Naive B cell (primary cell): ENCODE measurements at regions not wholly inside any gene's neighbourhood (a gene's known extent, or its start where the extent isn't known, plus 50 kb on each side); places are given as distances from the start of the nearest gene placed in this dataset.

Experiments
- ATAC-seq, 2 donors: fragments of 150-1000 bp; cut with Tn5 transposase; 2 replicates each; pipeline ENCODE4 v1.10.0; 2021; ENCODE audit warnings: low read depth in 2 of 2, mild to moderate bottlenecking in 2 of 2, moderate library complexity in 2 of 2
- DNase-seq: peaks from one replicate; pipeline ENCODE4 v3.0.0; 2022
- H3K27ac Mint-ChIP-seq, 6 donors: one replicate each; pipeline ENCODE4 v1.8.0; 2020 to 2022; ENCODE audit warnings: mild to moderate bottlenecking in 6 of 6, mixed read lengths in 6 of 6, moderate library complexity in 5 of 6, inconsistent platforms in 2 of 6
- H3K27me3 Mint-ChIP-seq, 3 donors: one replicate each; pipeline ENCODE4 v1.8.0; 2021 to 2022; ENCODE audit warnings: mixed read lengths in 3 of 3, mild to moderate bottlenecking in 1 of 3
- H3K36me3 Mint-ChIP-seq, 2 donors: one replicate each; pipeline ENCODE4 v1.8.0; 2020 to 2022; ENCODE audit warnings: mixed read lengths in 2 of 2, inconsistent platforms in 1 of 2, mild to moderate bottlenecking in 1 of 2
- H3K4me1 Mint-ChIP-seq, 3 donors: one replicate each; pipeline ENCODE4 v1.8.0; 2020 to 2022; ENCODE audit warnings: mixed read lengths in 3 of 3, inconsistent platforms in 1 of 3, mild to moderate bottlenecking in 1 of 3, moderate library complexity in 1 of 3
- H3K4me3 Mint-ChIP-seq, 8 donors: one replicate each; pipeline ENCODE4 v1.8.0; 2020 to 2022; ENCODE audit warnings: mild to moderate bottlenecking in 8 of 8, mixed read lengths in 8 of 8, moderate library complexity in 8 of 8, inconsistent platforms in 2 of 8
- H3K9me3 Mint-ChIP-seq, 7 donors: one replicate each; pipeline ENCODE4 v1.8.0; 2020 to 2022; ENCODE audit warnings: mixed read lengths in 7 of 7, mild to moderate bottlenecking in 5 of 7, inconsistent platforms in 2 of 7, moderate library complexity in 1 of 7

- H3K9me3 Mint-ChIP-seq: no peaks in the 10 kb centered on the region
- no peaks in the 10 kb centered on the region for H3K4me1 Mint-ChIP-seq
- no peaks in the 10 kb centered on the region for H3K36me3 Mint-ChIP-seq
- peaks cover 0 to 21% (median 16%) of the 10 kb centered on the region in 3 donors for H3K27me3 Mint-ChIP-seq
- no peak overlapping the region for H3K27ac Mint-ChIP-seq
- no peak for DNase-seq
- H3K4me3 Mint-ChIP-seq: no peak overlapping the region
- no peak for ATAC-seq
These were observed 471.6 kb upstream of the AKR1E2 start for GRCh38 chr10:4354382-4354812.

- ATAC-seq (no peak), DNase-seq (no peak)
- no peaks in the 10 kb centered on the region for H3K9me3 Mint-ChIP-seq
- peaks cover 0 to 21% (median 16%) of the 10 kb centered on the region in 3 donors for H3K27me3 Mint-ChIP-seq
- no peak overlapping the region for H3K27ac Mint-ChIP-seq
- no peaks in the 10 kb centered on the region for H3K36me3 Mint-ChIP-seq
- no peak overlapping the region for H3K4me3 Mint-ChIP-seq
- no peaks in the 10 kb centered on the region for H3K4me1 Mint-ChIP-seq
These were observed 472.0 kb upstream of the AKR1E2 start for GRCh38 chr10:4353964-4354363.

- ATAC-seq (no peak), DNase-seq (no peak)
- H3K4me3 Mint-ChIP-seq: no peak overlapping the region
- H3K9me3 Mint-ChIP-seq: no peaks in the 10 kb centered on the region
- H3K4me1 Mint-ChIP-seq: no peaks in the 10 kb centered on the region
- H3K36me3 Mint-ChIP-seq: no peaks in the 10 kb centered on the region
- no peak overlapping the region for H3K27ac Mint-ChIP-seq
- peaks cover 0 to 21% (median 16%) of the 10 kb centered on the region in 3 donors for H3K27me3 Mint-ChIP-seq
These were observed 472.9 kb upstream of the AKR1E2 start for GRCh38 chr10:4353059-4353655.

- H3K27me3 Mint-ChIP-seq: peaks cover 0 to 21% (median 16%) of the 10 kb centered on the region in 3 donors
- H3K4me1 Mint-ChIP-seq: no peaks in the 10 kb centered on the region
- ATAC-seq (no peak), DNase-seq (no peak)
- no peaks in the 10 kb centered on the region for H3K36me3 Mint-ChIP-seq
- no peak overlapping the region for H3K27ac Mint-ChIP-seq
- no peak overlapping the region for H3K4me3 Mint-ChIP-seq
- no peaks in the 10 kb centered on the region for H3K9me3 Mint-ChIP-seq
These were observed 473.5 kb upstream of the AKR1E2 start for GRCh38 chr10:4352414-4352961.

- Mint-ChIP-seq H3K4me3 (no peak overlapping the region), H3K9me3 (no peaks in the 10 kb centered on the region), H3K27me3 (peaks cover 0 to 21% (median 15%) of the 10 kb centered on the region in 3 donors), H3K27ac (no peak overlapping the region), H3K36me3 (no peaks in the 10 kb centered on the region), H3K4me1 (no peaks in the 10 kb centered on the region)
- ATAC-seq (no peak), DNase-seq (no peak)
These were observed 474.1 kb upstream of the AKR1E2 start for GRCh38 chr10:4351723-4352413.

- H3K9me3 Mint-ChIP-seq: no peaks in the 10 kb centered on the region
- H3K27ac Mint-ChIP-seq: no peak overlapping the region
- no peaks in the 10 kb centered on the region for H3K36me3 Mint-ChIP-seq
- H3K4me1 Mint-ChIP-seq: no peaks in the 10 kb centered on the region
- H3K4me3 Mint-ChIP-seq: no peak overlapping the region
- H3K27me3 Mint-ChIP-seq: peaks cover 0 to 23% (median 4%) of the 10 kb centered on the region in 3 donors
- ATAC-seq (no peak), DNase-seq (no peak)
These were observed 478.6 kb upstream of the AKR1E2 start for GRCh38 chr10:4347397-4347796.

GRCh38 chr10:4345877-4346646, 479.9 kb upstream of the AKR1E2 start:
- Mint-ChIP-seq H3K36me3 (peaks cover 0 to 8% of the 10 kb centered on the region in 2 donors), H3K9me3 (peaks cover 0 to 6% (median 0%) of the 10 kb centered on the region in 7 donors), H3K27ac (no peak overlapping the region), H3K27me3 (peaks cover 4 to 12% (median 8%) of the 10 kb centered on the region in 3 donors), H3K4me3 (no peak overlapping the region), H3K4me1 (no peaks in the 10 kb centered on the region)
- DNase-seq (no peak), ATAC-seq (no peak)

- no peak for DNase-seq
- H3K36me3 Mint-ChIP-seq: peaks cover 4 to 8% of the 10 kb centered on the region in 2 donors
- H3K4me3 Mint-ChIP-seq: no peak overlapping the region
- H3K27me3 Mint-ChIP-seq: peaks cover 8 to 9% (median 9%) of the 10 kb centered on the region in 3 donors
- H3K27ac Mint-ChIP-seq: no peak overlapping the region
- no peaks in the 10 kb centered on the region for H3K4me1 Mint-ChIP-seq
- ATAC-seq: no peak
- H3K9me3 Mint-ChIP-seq: peaks cover 0 to 6% (median 0%) of the 10 kb centered on the region in 7 donors
These were observed 481.5 kb upstream of the AKR1E2 start for GRCh38 chr10:4344492-4344994.

GRCh38 chr10:4343873-4344272, 482.1 kb upstream of the AKR1E2 start:
- H3K9me3 Mint-ChIP-seq: peaks cover 0 to 6% (median 0%) of the 10 kb centered on the region in 7 donors
- H3K27ac Mint-ChIP-seq: no peak overlapping the region
- peaks cover 8 to 9% (median 9%) of the 10 kb centered on the region in 3 donors for H3K27me3 Mint-ChIP-seq
- no peak overlapping the region for H3K4me3 Mint-ChIP-seq
- DNase-seq (no peak), ATAC-seq (no peak)
- no peaks in the 10 kb centered on the region for H3K4me1 Mint-ChIP-seq
- peaks cover 4 to 8% of the 10 kb centered on the region in 2 donors for H3K36me3 Mint-ChIP-seq

- DNase-seq (no peak), ATAC-seq (no peak)
- H3K4me3 Mint-ChIP-seq: no peak overlapping the region
- H3K4me1 Mint-ChIP-seq: no peaks in the 10 kb centered on the region
- peaks cover 4 to 8% of the 10 kb centered on the region in 2 donors for H3K36me3 Mint-ChIP-seq
- no peak overlapping the region for H3K27ac Mint-ChIP-seq
- H3K9me3 Mint-ChIP-seq: peaks cover 0 to 6% (median 0%) of the 10 kb centered on the region in 7 donors
- H3K27me3 Mint-ChIP-seq: peaks cover 8 to 9% (median 9%) of the 10 kb centered on the region in 3 donors
These were observed 482.9 kb upstream of the AKR1E2 start for GRCh38 chr10:4343091-4343490.

GRCh38 chr10:4338768-4339167, 487.2 kb upstream of the AKR1E2 start:
- Mint-ChIP-seq H3K27ac (no peak overlapping the region), H3K36me3 (peaks cover 4 to 8% of the 10 kb centered on the region in 2 donors), H3K4me1 (no peaks in the 10 kb centered on the region), H3K4me3 (no peak overlapping the region), H3K9me3 (peaks cover 0 to 8% (median 2%) of the 10 kb centered on the region in 7 donors), H3K27me3 (peaks cover 0 to 8% (median 5%) of the 10 kb centered on the region in 3 donors)
- DNase-seq (no peak), ATAC-seq (no peak)

- no peak overlapping the region for H3K4me3 Mint-ChIP-seq
- H3K27me3 Mint-ChIP-seq: peaks cover 0 to 8% (median 5%) of the 10 kb centered on the region in 3 donors
- DNase-seq (no peak), ATAC-seq (no peak)
- no peaks in the 10 kb centered on the region for H3K4me1 Mint-ChIP-seq
- H3K36me3 Mint-ChIP-seq: peaks cover 4 to 8% of the 10 kb centered on the region in 2 donors
- no peak overlapping the region for H3K27ac Mint-ChIP-seq
- H3K9me3 Mint-ChIP-seq: peaks cover 0 to 8% (median 2%) of the 10 kb centered on the region in 7 donors
These were observed 488.4 kb upstream of the AKR1E2 start for GRCh38 chr10:4337563-4337962.

- H3K36me3 Mint-ChIP-seq: no peaks in the 10 kb centered on the region
- ATAC-seq (no peak), DNase-seq (no peak)
- H3K4me3 Mint-ChIP-seq: no peak overlapping the region
- H3K9me3 Mint-ChIP-seq: peaks cover 0 to 8% (median 2%) of the 10 kb centered on the region in 7 donors
- peak overlapping the region in 1 of 6 donors; percentile 49 for H3K27ac Mint-ChIP-seq
- no peaks in the 10 kb centered on the region for H3K27me3 Mint-ChIP-seq
- no peaks in the 10 kb centered on the region for H3K4me1 Mint-ChIP-seq
These were observed 491.1 kb upstream of the AKR1E2 start for GRCh38 chr10:4334871-4335270.
